ENCODE measurements at regions not wholly inside any gene's neighbourhood (a gene's known extent, or its start where the extent isn't known, plus 50 kb on each side); places are given as distances from the start of the nearest gene placed in this dataset.

- TF ChIP-seq CEBPB (IDR thresholded peaks at IDR 0.05) (no peak), CTCF (IDR thresholded peaks at IDR 0.05) (no peak), ZSCAN20 (CRISPR knock-in tag; IDR thresholded peaks at IDR 0.05) (no peak), CHD2 (IDR thresholded peaks at IDR 0.05; ENCODE audit: low read length, partially characterized antibody) (no peak), EP300 (IDR thresholded peaks at IDR 0.05) (no peak), EHMT2 (IDR thresholded peaks at IDR 0.05; ENCODE audit: low read depth) (no peak), HEYL (CRISPR knock-in tag; IDR thresholded peaks at IDR 0.05) (no peak), HOXB5 (CRISPR knock-in tag; IDR thresholded peaks at IDR 0.05) (no peak), SMC3 (IDR thresholded peaks at IDR 0.05) (no peak), ZFP36 (IDR thresholded peaks at IDR 0.05; ENCODE audit: borderline replicate concordance, partially characterized antibody) (no peak), KDM1A (IDR thresholded peaks at IDR 0.05; ENCODE audit: low read depth) (no peak), CHD4 (IDR thresholded peaks at IDR 0.05; ENCODE audit: borderline replicate concordance) (no peak), MAX (IDR thresholded peaks at IDR 0.05) (no peak), JUNB (IDR thresholded peaks at IDR 0.05) (no peak)
Observed at GRCh38 chr4:123308667-123309066, 87.9 kb upstream of the SPRY1 start.
